ENCODE measurements at regions not wholly inside any gene's neighbourhood (a gene's known extent, or its start where the extent isn't known, plus 50 kb on each side); places are given as distances from the start of the nearest gene placed in this dataset.
"Not testable (repeated sequence)": the region's sequence is repeated elsewhere in the genome, so short reads cannot be mapped to it uniquely, and the experiment has no call there.

GRCh38 chr1:204773246-204773645 lies 87.7 kb upstream of the LRRN2 start:
- CTCF ChIA-PET: interaction anchor here (1.2 kb wide), 1 partner anchor 10 kb away, joined by 3 read pairs; no protein-coding TSS in a partner anchor
- H3K4me3 ChIP-seq (ENCODE audit: low read depth, low read length): no peak overlapping the region
- POLR2A ChIA-PET: no interaction called here
- H3K27me3 ChIP-seq (ENCODE audit: control insufficient read depth, insufficient read depth, low read length): peaks cover 22% of the 10 kb centered on the region
- no peak for TF ChIP-seq CTCF (IDR thresholded peaks at IDR 0.05; ENCODE audit: low read depth, low read length)
- DNase-seq (ENCODE audit: low read depth, low spot score): no peak
- no peak overlapping the region for H3K27ac ChIP-seq (ENCODE audit: low read depth, low read length)
- no peaks in the 10 kb centered on the region for H3K9me3 ChIP-seq (ENCODE audit: control insufficient read depth, insufficient read depth, low read length)

GRCh38 chr1:204775546-204775945 lies 90.0 kb upstream of the LRRN2 start:
- CTCF ChIA-PET: no interaction called here
- POLR2A ChIA-PET: no interaction called here
- Histone ChIP-seq H3K4me3 (ENCODE audit: low read depth, low read length) (no peak overlapping the region), H3K27ac (ENCODE audit: low read depth, low read length) (no peak overlapping the region), H3K9me3 (ENCODE audit: control insufficient read depth, insufficient read depth, low read length) (no peaks in the 10 kb centered on the region), H3K27me3 (ENCODE audit: control insufficient read depth, insufficient read depth, low read length) (peaks cover 18% of the 10 kb centered on the region)
- TF ChIP-seq CTCF (IDR thresholded peaks at IDR 0.05; ENCODE audit: low read depth, low read length): no peak
- DNase-seq (ENCODE audit: low read depth, low spot score): no peak

- no peak for DNase-seq (ENCODE audit: low read depth, low spot score)
- ChIA-PET CTCF (interaction anchor here (0.6 to 2.1 kb wide), 3 partner anchors 14 to 30 kb away, joined by 3 to 5 read pairs (median 3); no protein-coding TSS in a partner anchor), POLR2A (no interaction called here)
- no peak for TF ChIP-seq CTCF (IDR thresholded peaks at IDR 0.05; ENCODE audit: low read depth, low read length)
- H3K27me3 ChIP-seq (ENCODE audit: control insufficient read depth, insufficient read depth, low read length): peaks cover 12% of the 10 kb centered on the region
- no peak overlapping the region for H3K27ac ChIP-seq (ENCODE audit: low read depth, low read length)
- H3K9me3 ChIP-seq (ENCODE audit: control insufficient read depth, insufficient read depth, low read length): no peaks in the 10 kb centered on the region
- H3K4me3 ChIP-seq (ENCODE audit: low read depth, low read length): no peak overlapping the region
Observed at GRCh38 chr1:204777591-204777990, 92.1 kb upstream of the LRRN2 start.

GRCh38 chr1:204780630-204781029 lies 90.0 kb upstream of the NFASC start:
- no peak for DNase-seq (ENCODE audit: low read depth, low spot score)
- Histone ChIP-seq H3K27ac (ENCODE audit: low read depth, low read length) (no peak overlapping the region), H3K4me3 (ENCODE audit: low read depth, low read length) (no peak overlapping the region), H3K9me3 (ENCODE audit: control insufficient read depth, insufficient read depth, low read length) (no peaks in the 10 kb centered on the region), H3K27me3 (ENCODE audit: control insufficient read depth, insufficient read depth, low read length) (peaks cover 2% of the 10 kb centered on the region)
- POLR2A ChIA-PET: no interaction called here
- CTCF ChIA-PET: interaction anchor here (0.6 to 3.4 kb wide), 3 partner anchors 11 to 219 kb away, joined by 4 to 14 read pairs (median 4); no protein-coding TSS in a partner anchor
- TF ChIP-seq CTCF (IDR thresholded peaks at IDR 0.05; ENCODE audit: low read depth, low read length): no peak

GRCh38 chr1:204782118-204782700 lies 88.5 kb upstream of the NFASC start:
- no peak for TF ChIP-seq CTCF (IDR thresholded peaks at IDR 0.05; ENCODE audit: low read depth, low read length)
- ChIA-PET POLR2A (no interaction called here), CTCF (interaction anchor here (0.5 to 3.4 kb wide), 3 partner anchors 9 to 217 kb away, joined by 3 to 14 read pairs (median 10); no protein-coding TSS in a partner anchor)
- no peak for DNase-seq (ENCODE audit: low read depth, low spot score)
- Histone ChIP-seq H3K9me3 (ENCODE audit: control insufficient read depth, insufficient read depth, low read length) (no peaks in the 10 kb centered on the region), H3K4me3 (ENCODE audit: low read depth, low read length) (no peak overlapping the region), H3K27me3 (ENCODE audit: control insufficient read depth, insufficient read depth, low read length) (no peaks in the 10 kb centered on the region), H3K27ac (ENCODE audit: low read depth, low read length) (no peak overlapping the region)

- H3K27ac ChIP-seq (ENCODE audit: low read depth, low read length); H3K27me3 ChIP-seq (ENCODE audit: control insufficient read depth, insufficient read depth, low read length); H3K9me3 ChIP-seq (ENCODE audit: control insufficient read depth, insufficient read depth, low read length); POLR2A ChIA-PET; H3K4me3 ChIP-seq (ENCODE audit: low read depth, low read length); DNase-seq (ENCODE audit: low read depth, low spot score): not testable (repeated sequence)
- CTCF ChIA-PET: interaction anchor here (0.7 to 1.5 kb wide), 3 partner anchors 13 to 38 kb away, joined by 3 to 5 read pairs (median 4); no protein-coding TSS in a partner anchor
Observed at GRCh38 chr1:204785023-204785422, 85.6 kb upstream of the NFASC start.
